ENCODE measurements at regions not wholly inside any gene's neighbourhood (a gene's known extent, or its start where the extent isn't known, plus 50 kb on each side); places are given as distances from the start of the nearest gene placed in this dataset.

- no peak for DNase-seq
- Histone ChIP-seq H3K4me2 (ENCODE audit: insufficient read depth, insufficient read length, low read length) (no peak overlapping the region), H4K5ac (ENCODE audit: insufficient read length, low read depth, low read length) (no peak overlapping the region), H2BK12ac (ENCODE audit: insufficient read length, low read depth, low read length) (no peak overlapping the region), H3K79me1 (ENCODE audit: insufficient read depth, low read depth, low read length, poor library complexity, severe bottlenecking) (no peaks in the 10 kb centered on the region), H4K20me1 (ENCODE audit: control insufficient read depth, insufficient read depth, insufficient read length) (no peaks in the 10 kb centered on the region), H3K79me2 (ENCODE audit: insufficient read depth, low read length) (no peaks in the 10 kb centered on the region), H3K4me1 (ENCODE audit: insufficient read depth, low read length) (no peaks in the 10 kb centered on the region), H3K56ac (ENCODE audit: insufficient read length, low read depth, low read length) (no peak overlapping the region), H3K27me3 (ENCODE audit: insufficient read depth, low read length) (no peaks in the 10 kb centered on the region), H3T11ph (ENCODE audit: low read length) (no peak overlapping the region), H4K91ac (ENCODE audit: insufficient read length, low read depth, low read length) (no peak overlapping the region), H3K23me2 (ENCODE audit: insufficient read length, low read depth, low read length, poor library complexity, severe bottlenecking) (no peaks in the 10 kb centered on the region), H4K8ac (replicated peaks; ENCODE audit: insufficient read length, low read depth, low read length) (no peak overlapping the region), H3K23ac (ENCODE audit: insufficient read length, low read depth, low read length) (no peak overlapping the region), H3K9ac (ENCODE audit: extremely low read depth, insufficient read length, low read length) (no peak overlapping the region), H2BK20ac (ENCODE audit: low read depth, low read length, poor library complexity, severe bottlenecking) (no peak overlapping the region), H3K9me3 (ENCODE audit: control insufficient read depth, low read depth, low read length) (no peaks in the 10 kb centered on the region), H3K4ac (ENCODE audit: low read depth, low read length) (no peak overlapping the region), H2AK5ac (ENCODE audit: insufficient read length, low read length) (no peak overlapping the region), H3K27ac (ENCODE audit: insufficient read length, low read depth, low read length) (no peak overlapping the region), H3K14ac (ENCODE audit: insufficient read depth, low read length) (no peak overlapping the region), H3K18ac (ENCODE audit: insufficient read length, low read depth, low read length) (no peak overlapping the region), H2BK15ac (ENCODE audit: low read depth, low read length) (no peak overlapping the region), H2AFZ (ENCODE audit: low read length) (no peak overlapping the region), H2BK5ac (ENCODE audit: insufficient read length, low read length) (no peak overlapping the region), H2BK120ac (ENCODE audit: low read depth, low read length, poor library complexity, severe bottlenecking) (no peak overlapping the region)
- Mint-ChIP-seq H3K4me1 (no peaks in the 10 kb centered on the region), H3K36me3 (ENCODE audit: insufficient read depth in 1 of 3, low read depth in 3 of 3) (no peaks in the 10 kb centered on the region), H3K27me3 (ENCODE audit: low read depth) (no peaks in the 10 kb centered on the region), H3K4me3 (no peak overlapping the region), H3K9me3 (no peaks in the 10 kb centered on the region), H3K27ac (no peak overlapping the region)
- no peak for TF ChIP-seq CTCF (conservative IDR thresholded peaks at IDR 0.05)
- WGBS (ENCODE audit: extremely low coverage, insufficient read length, low lambda C conversion rate), result no CpG with 5 or more reads among the region's 2 CpGs
Measured at GRCh38 chr13:22463089-22463488, 717.7 kb upstream of the SGCG start.
